OCI-LY1 (cell line): ENCODE measurements at regions not wholly inside any gene's neighbourhood (a gene's known extent, or its start where the extent isn't known, plus 50 kb on each side); places are given as distances from the start of the nearest gene placed in this dataset.
"Not testable (repeated sequence)": the region's sequence is repeated elsewhere in the genome, so short reads cannot be mapped to it uniquely, and the experiment has no call there.

Source experiments
- H2AFZ ChIP-seq: fragments of 200-600 bp; sonication (generic), shearing (Covaris generic); 2 replicates; pipeline ENCODE4 v1.6.0; 2014; ENCODE audit warnings: antibody characterized with exemption, mild to moderate bottlenecking, low read length
- H3F3A ChIP-seq: fragments of 200-600 bp; sonication (generic), shearing (Covaris generic); 2 replicates; pipeline ENCODE4 v1.6.0; 2014; ENCODE audit warnings: mild to moderate bottlenecking, antibody characterized with exemption, low read length, moderate library complexity; ENCODE audit not compliant: insufficient read depth
- H3K27ac ChIP-seq: fragments of 200-600 bp; sonication (generic); 2 replicates; pipeline ENCODE4 v1.5.1; 2014; ENCODE audit warnings: low read length, mixed run types, mild to moderate bottlenecking, low read depth; ENCODE audit not compliant: poor library complexity, severe bottlenecking
- H3K27me3 ChIP-seq: fragments of 200-600 bp; sonication (generic); 2 replicates; pipeline ENCODE4 v1.6.0; 2014; ENCODE audit warnings: antibody characterized with exemption, mild to moderate bottlenecking, low read length, moderate library complexity; ENCODE audit not compliant: insufficient read depth
- H3K36me3 ChIP-seq: fragments of 200-600 bp; sonication (generic); 2 replicates; pipeline ENCODE4 v1.6.1; 2014; ENCODE audit warnings: mild to moderate bottlenecking, antibody characterized with exemption, low read length, moderate library complexity, mixed read lengths; ENCODE audit not compliant: insufficient read depth
- H3K4me1 ChIP-seq: fragments of 200-600 bp; sonication (generic); 2 replicates; pipeline ENCODE4 v1.5.1; 2014; ENCODE audit warnings: mild to moderate bottlenecking, low read length, moderate library complexity; ENCODE audit not compliant: insufficient read depth, severe bottlenecking
- H3K4me2 ChIP-seq: fragments of 200-600 bp; sonication (generic), shearing (Covaris generic); 2 replicates; pipeline ENCODE4 v1.6.1; 2014; ENCODE audit warnings: low read length
- H3K4me3 ChIP-seq: fragments of 200-600 bp; sonication (generic); 2 replicates; pipeline ENCODE4 v1.5.1; 2014; ENCODE audit warnings: low read length, low read depth, mild to moderate bottlenecking, mixed read lengths; ENCODE audit not compliant: poor library complexity, severe bottlenecking
- H3K79me2 ChIP-seq: fragments of 200-600 bp; shearing (Covaris generic); 2 replicates; pipeline ENCODE4 v1.6.1; 2016; ENCODE audit warnings: mixed run types, low read length, mixed read lengths; ENCODE audit not compliant: insufficient read depth
- H3K9ac ChIP-seq: fragments of 200-600 bp; sonication (generic), shearing (Covaris generic); 2 replicates; pipeline ENCODE4 v1.6.1; 2014; ENCODE audit warnings: mild to moderate bottlenecking, low read length, mixed read lengths
- H3K9me2 ChIP-seq: fragments of 200-600 bp; sonication (generic), shearing (Covaris generic); 2 replicates; pipeline ENCODE4 v1.6.1; 2014; ENCODE audit warnings: low read depth, mild to moderate bottlenecking, low read length, mixed read lengths
- H3K9me3 ChIP-seq: fragments of 200-600 bp; shearing (Covaris generic); 2 replicates; pipeline ENCODE4 v1.6.1; 2014; ENCODE audit warnings: low read length, mixed read lengths
- H4K20me1 ChIP-seq: fragments of 200-600 bp; sonication (generic), shearing (Covaris generic); 2 replicates; pipeline ENCODE4 v1.6.0; 2016; ENCODE audit warnings: mild to moderate bottlenecking, low read length; ENCODE audit not compliant: insufficient read depth
- EZH2 ChIP-seq: fragments of 200-600 bp; sonication (generic), shearing (Covaris generic); IDR thresholded peaks from 2 replicates; pipeline ENCODE4 v1.8.0; 2017; ENCODE audit warnings: borderline replicate concordance, mixed run types, mild to moderate bottlenecking, antibody characterized with exemption, low read length, moderate library complexity, mixed read lengths
- TF ChIP-seq, protein P1 (sequence below): fragments of 200-600 bp; sonication (generic), shearing (Covaris generic); IDR thresholded peaks from 2 replicates; pipeline ENCODE4 v1.5.1; 2017; ENCODE audit warnings: mild to moderate bottlenecking, antibody characterized with exemption, low read length, moderate library complexity, mixed read lengths

DNA sequence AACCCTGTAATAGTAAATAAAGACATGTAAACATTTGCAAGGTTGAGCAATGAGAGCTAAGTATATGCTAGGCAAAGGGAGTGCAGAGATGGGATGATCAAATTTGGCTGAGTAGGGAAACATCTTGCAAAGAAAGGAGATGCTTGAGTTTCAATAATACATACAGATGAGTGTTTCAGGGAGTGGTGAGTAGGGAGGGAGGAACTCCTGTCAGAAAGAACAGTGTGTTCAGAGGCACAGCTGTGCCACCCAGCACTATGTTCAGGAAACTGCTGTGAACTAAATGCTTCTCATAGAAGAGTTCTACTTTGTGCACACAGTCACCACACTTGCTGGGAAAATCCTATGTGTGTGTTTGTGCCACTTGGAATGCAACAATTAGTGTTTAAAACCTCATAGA is 1077.1 kb downstream of the UQCRFS1 start:
- Histone ChIP-seq H3K36me3 (no peaks in the 10 kb centered on the region), H3K9me3 (no peaks in the 10 kb centered on the region), H3F3A (no peaks in the 10 kb centered on the region), H3K79me2 (no peaks in the 10 kb centered on the region), H3K4me3 (no peak overlapping the region), H4K20me1 (no peaks in the 10 kb centered on the region), H3K9ac (no peak overlapping the region), H3K27me3 (no peaks in the 10 kb centered on the region), H3K4me2 (no peak overlapping the region), H2AFZ (no peak overlapping the region), H3K27ac (no peak overlapping the region), H3K4me1 (no peaks in the 10 kb centered on the region), H3K9me2 (no peaks in the 10 kb centered on the region)
- TF ChIP-seq, protein P1, sequence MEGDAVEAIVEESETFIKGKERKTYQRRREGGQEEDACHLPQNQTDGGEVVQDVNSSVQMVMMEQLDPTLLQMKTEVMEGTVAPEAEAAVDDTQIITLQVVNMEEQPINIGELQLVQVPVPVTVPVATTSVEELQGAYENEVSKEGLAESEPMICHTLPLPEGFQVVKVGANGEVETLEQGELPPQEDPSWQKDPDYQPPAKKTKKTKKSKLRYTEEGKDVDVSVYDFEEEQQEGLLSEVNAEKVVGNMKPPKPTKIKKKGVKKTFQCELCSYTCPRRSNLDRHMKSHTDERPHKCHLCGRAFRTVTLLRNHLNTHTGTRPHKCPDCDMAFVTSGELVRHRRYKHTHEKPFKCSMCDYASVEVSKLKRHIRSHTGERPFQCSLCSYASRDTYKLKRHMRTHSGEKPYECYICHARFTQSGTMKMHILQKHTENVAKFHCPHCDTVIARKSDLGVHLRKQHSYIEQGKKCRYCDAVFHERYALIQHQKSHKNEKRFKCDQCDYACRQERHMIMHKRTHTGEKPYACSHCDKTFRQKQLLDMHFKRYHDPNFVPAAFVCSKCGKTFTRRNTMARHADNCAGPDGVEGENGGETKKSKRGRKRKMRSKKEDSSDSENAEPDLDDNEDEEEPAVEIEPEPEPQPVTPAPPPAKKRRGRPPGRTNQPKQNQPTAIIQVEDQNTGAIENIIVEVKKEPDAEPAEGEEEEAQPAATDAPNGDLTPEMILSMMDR = no peak

DNA sequence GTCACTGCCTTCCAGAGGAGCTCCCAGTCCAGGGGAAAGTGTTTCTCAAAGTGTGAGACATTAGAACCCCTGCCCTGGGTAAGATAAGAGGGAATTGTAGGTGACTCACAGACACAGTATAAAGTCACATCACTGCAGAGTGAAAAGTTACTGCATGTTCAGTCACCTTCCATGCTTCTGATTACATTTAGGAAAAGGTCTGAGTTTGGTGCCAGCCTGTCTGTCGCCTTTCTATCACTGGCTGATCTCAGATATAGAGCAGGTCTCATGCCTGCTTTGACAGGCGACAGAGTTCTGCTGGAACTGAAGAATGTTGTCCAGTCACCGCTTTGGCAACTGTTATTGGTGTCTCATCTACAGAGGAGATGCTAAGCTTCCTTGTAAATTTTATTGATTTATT is 1078.6 kb downstream of the UQCRFS1 start:
- Histone ChIP-seq H3K79me2 (no peaks in the 10 kb centered on the region), H3F3A (no peaks in the 10 kb centered on the region), H3K36me3 (no peaks in the 10 kb centered on the region), H3K9me2 (no peaks in the 10 kb centered on the region), H3K4me1 (no peaks in the 10 kb centered on the region), H3K27ac (no peak overlapping the region), H3K9me3 (no peaks in the 10 kb centered on the region), H3K4me3 (no peak overlapping the region), H2AFZ (no peak overlapping the region), H3K27me3 (no peaks in the 10 kb centered on the region), H3K4me2 (no peak overlapping the region), H4K20me1 (no peaks in the 10 kb centered on the region), H3K9ac (no peak overlapping the region)
- no peak for TF ChIP-seq EZH2
- TF ChIP-seq, protein P1 = no peak

DNA sequence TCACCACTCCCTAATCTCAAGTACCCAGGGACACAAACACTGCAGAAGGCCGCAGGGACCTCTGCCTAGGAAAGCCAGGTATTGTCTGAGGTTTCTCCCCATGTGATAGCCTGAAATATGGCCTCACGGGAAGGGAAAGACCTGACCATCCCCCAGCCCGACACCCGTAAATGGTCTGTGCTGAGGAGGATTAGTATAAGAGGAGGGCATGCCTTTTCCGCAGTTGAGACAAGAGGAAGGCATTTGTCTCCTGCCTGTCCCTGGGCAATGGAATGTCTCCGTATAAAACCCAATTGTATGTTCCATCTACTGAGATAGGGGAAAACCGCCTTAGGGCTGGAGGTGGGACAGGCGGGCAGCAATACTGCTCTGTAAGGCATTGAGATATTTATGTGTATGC is 1082.1 kb downstream of the UQCRFS1 start:
- not testable (repeated sequence) for H3K9me2 ChIP-seq, H3F3A ChIP-seq, H3K9ac ChIP-seq, H4K20me1 ChIP-seq, H3K27ac ChIP-seq, H2AFZ ChIP-seq, H3K9me3 ChIP-seq, H3K27me3 ChIP-seq, H3K36me3 ChIP-seq, H3K4me2 ChIP-seq, H3K4me3 ChIP-seq, H3K4me1 ChIP-seq, H3K79me2 ChIP-seq

DNA sequence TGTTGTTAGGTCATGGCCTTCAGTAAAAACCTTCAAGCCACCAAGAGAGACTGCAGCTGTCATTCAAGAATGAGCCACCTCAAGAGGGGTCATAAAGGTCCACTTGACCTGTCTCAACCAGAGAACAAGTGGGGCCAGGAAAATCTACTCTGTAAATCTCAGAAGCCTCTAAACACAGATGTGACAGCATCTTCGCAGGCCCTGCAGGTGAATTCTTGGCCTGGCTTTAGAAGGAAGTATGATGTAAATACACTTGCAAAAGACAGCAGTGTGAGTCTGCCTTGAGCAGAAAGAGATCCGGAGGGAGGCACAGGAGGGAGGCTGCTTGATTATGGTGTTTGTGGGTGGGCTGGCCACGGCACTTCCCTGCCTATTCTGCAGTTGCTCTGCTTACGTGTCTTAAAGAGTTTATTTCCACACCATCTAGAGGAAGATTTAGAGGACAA is 1082.9 kb downstream of the UQCRFS1 start:
- H3K4me1 ChIP-seq = no peaks in the 10 kb centered on the region
- H2AFZ ChIP-seq = no peak overlapping the region
- H3F3A ChIP-seq = no peaks in the 10 kb centered on the region
- no peaks in the 10 kb centered on the region for H3K79me2 ChIP-seq
- no peaks in the 10 kb centered on the region for H3K9me2 ChIP-seq
- H3K27ac ChIP-seq = no peak overlapping the region
- no peaks in the 10 kb centered on the region for H3K9me3 ChIP-seq
- H3K36me3 ChIP-seq = no peaks in the 10 kb centered on the region
- TF ChIP-seq EZH2 = no peak
- TF ChIP-seq, protein P1 = no peak
- no peaks in the 10 kb centered on the region for H3K27me3 ChIP-seq
- no peak overlapping the region for H3K4me2 ChIP-seq
- no peaks in the 10 kb centered on the region for H4K20me1 ChIP-seq
- no peak overlapping the region for H3K4me3 ChIP-seq
- H3K9ac ChIP-seq = no peak overlapping the region
